ENCODE measurements at regions not wholly inside any gene's neighbourhood (a gene's known extent, or its start where the extent isn't known, plus 50 kb on each side); places are given as distances from the start of the nearest gene placed in this dataset.

GRCh38 chr2:240278661-240279060 lies 138.2 kb upstream of the OTOS start:
- H3K9ac ChIP-seq (ENCODE audit: low read length in 5 of 5): no peak overlapping the region
- no peaks in the 10 kb centered on the region for H3K4me1 ChIP-seq (ENCODE audit: control insufficient read depth in 5 of 5, insufficient read depth in 5 of 5, low read length in 5 of 5)
- peaks cover 8 to 18% (median 12%) of the 10 kb centered on the region in 5 donors for H3K27me3 ChIP-seq (ENCODE audit: control insufficient read depth in 5 of 5, insufficient read depth in 4 of 5, low read length in 5 of 5)
- H3K36me3 ChIP-seq (ENCODE audit: control insufficient read depth in 5 of 5, insufficient read depth in 5 of 5, low read length in 5 of 5): no peaks in the 10 kb centered on the region
- no peak overlapping the region for H3K4me3 ChIP-seq (ENCODE audit: low read depth in 1 of 5, low read length in 5 of 5)
- H3K9me3 ChIP-seq (ENCODE audit: control insufficient read depth in 5 of 5, low read length in 5 of 5): peaks cover 0 to 5% (median 0%) of the 10 kb centered on the region in 5 donors
- no peak overlapping the region for H3K27ac ChIP-seq (ENCODE audit: low read depth, low read length)

DNA sequence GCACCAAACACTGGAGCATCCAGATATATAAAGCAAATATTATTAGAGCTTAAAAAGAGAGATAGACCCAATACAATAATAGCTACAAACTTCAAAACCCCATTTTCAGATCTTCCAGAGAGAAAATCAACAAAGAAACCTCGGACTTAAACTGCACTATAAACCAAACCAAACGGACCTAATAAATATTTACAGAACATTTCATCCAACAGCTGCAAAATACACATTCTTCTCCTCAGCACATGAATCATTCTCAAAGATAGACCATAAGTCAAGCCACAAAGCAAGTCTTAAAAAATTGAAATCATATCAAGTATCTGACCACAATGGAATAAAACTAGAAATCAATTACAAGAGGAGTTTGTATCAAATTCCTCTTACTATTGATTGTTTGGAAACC lies 140.2 kb upstream of the OTOS start:
- Histone ChIP-seq H3K9ac (ENCODE audit: low read length in 5 of 5) (no peak overlapping the region), H3K9me3 (ENCODE audit: control insufficient read depth in 5 of 5, low read length in 5 of 5) (peaks cover 0 to 6% (median 0%) of the 10 kb centered on the region in 5 donors), H3K27ac (ENCODE audit: low read depth, low read length) (no peak overlapping the region), H3K27me3 (ENCODE audit: control insufficient read depth in 5 of 5, insufficient read depth in 4 of 5, low read length in 5 of 5) (peaks cover 4 to 14% (median 8%) of the 10 kb centered on the region in 5 donors), H3K36me3 (ENCODE audit: control insufficient read depth in 5 of 5, insufficient read depth in 5 of 5, low read length in 5 of 5) (no peaks in the 10 kb centered on the region), H3K4me1 (ENCODE audit: control insufficient read depth in 5 of 5, insufficient read depth in 5 of 5, low read length in 5 of 5) (no peaks in the 10 kb centered on the region), H3K4me3 (ENCODE audit: low read depth in 1 of 5, low read length in 5 of 5) (no peak overlapping the region)

- H3K27ac ChIP-seq (ENCODE audit: low read depth, low read length): no peak overlapping the region
- peaks cover 0 to 8% (median 0%) of the 10 kb centered on the region in 5 donors for H3K27me3 ChIP-seq (ENCODE audit: control insufficient read depth in 5 of 5, insufficient read depth in 4 of 5, low read length in 5 of 5)
Measured at GRCh38 chr2:240284503-240285259, 144.2 kb upstream of the OTOS start.

DNA sequence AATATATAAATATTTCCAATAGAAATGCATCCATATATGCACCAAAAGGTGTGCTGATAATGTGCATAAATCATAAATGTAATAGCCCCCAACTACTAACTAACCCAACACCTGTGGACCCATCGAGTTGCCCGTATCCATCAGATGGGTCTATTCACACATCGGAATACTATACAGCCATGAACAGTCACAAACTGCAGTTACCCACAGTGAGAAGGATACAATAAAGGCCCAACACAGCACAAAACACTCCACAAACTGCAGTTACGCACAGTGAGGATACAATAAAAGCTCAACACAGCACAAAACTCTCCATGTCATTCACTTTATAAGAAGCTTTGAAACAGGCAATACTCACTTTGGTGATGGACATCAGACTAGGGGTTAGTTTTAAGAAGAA lies 145.3 kb upstream of the OTOS start:
- Histone ChIP-seq H3K9ac (ENCODE audit: low read length in 5 of 5) (no peak overlapping the region), H3K4me3 (ENCODE audit: low read depth in 1 of 5, low read length in 5 of 5) (no peak overlapping the region), H3K27ac (ENCODE audit: low read depth, low read length) (no peak overlapping the region), H3K4me1 (ENCODE audit: control insufficient read depth in 5 of 5, insufficient read depth in 5 of 5, low read length in 5 of 5) (no peaks in the 10 kb centered on the region), H3K36me3 (ENCODE audit: control insufficient read depth in 5 of 5, insufficient read depth in 5 of 5, low read length in 5 of 5) (no peaks in the 10 kb centered on the region), H3K9me3 (ENCODE audit: control insufficient read depth in 5 of 5, low read length in 5 of 5) (peaks cover 0 to 6% (median 2%) of the 10 kb centered on the region in 5 donors), H3K27me3 (ENCODE audit: control insufficient read depth in 5 of 5, insufficient read depth in 4 of 5, low read length in 5 of 5) (peaks cover 0 to 13% (median 4%) of the 10 kb centered on the region in 5 donors)

More at GRCh38 chr2:240284503-240285259, 144.2 kb upstream of the OTOS start:
- Histone ChIP-seq H3K36me3 (ENCODE audit: control insufficient read depth in 5 of 5, insufficient read depth in 5 of 5, low read length in 5 of 5) (no peaks in the 10 kb centered on the region), H3K9ac (ENCODE audit: low read length in 5 of 5) (no peak overlapping the region), H3K4me3 (ENCODE audit: low read depth in 1 of 5, low read length in 5 of 5) (no peak overlapping the region), H3K4me1 (ENCODE audit: control insufficient read depth in 5 of 5, insufficient read depth in 5 of 5, low read length in 5 of 5) (no peaks in the 10 kb centered on the region), H3K9me3 (ENCODE audit: control insufficient read depth in 5 of 5, low read length in 5 of 5) (peaks cover 0 to 6% (median 2%) of the 10 kb centered on the region in 5 donors)

DNA sequence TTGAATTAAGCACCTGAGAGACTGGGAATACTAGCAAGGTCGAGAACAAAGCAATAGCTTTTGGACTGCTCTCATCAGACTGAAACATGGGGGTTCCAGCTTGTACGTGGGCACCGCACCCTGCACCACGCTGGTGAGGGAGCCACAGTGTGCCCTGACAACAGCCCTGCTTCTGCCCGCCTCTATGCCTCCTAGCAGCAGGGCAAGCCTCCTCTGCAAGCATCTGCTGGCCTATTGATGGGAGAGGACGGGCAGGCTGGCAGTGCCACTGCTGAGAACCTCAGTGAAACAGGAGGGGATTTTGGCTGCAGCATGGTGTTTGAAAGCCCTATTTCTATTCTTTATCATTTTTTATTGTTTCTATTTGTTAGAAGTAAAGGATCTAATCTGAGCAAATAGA lies 146.1 kb upstream of the OTOS start:
- Histone ChIP-seq H3K9me3 (ENCODE audit: control insufficient read depth in 5 of 5, low read length in 5 of 5) (peaks cover 0 to 6% (median 2%) of the 10 kb centered on the region in 5 donors), H3K4me3 (ENCODE audit: low read depth in 1 of 5, low read length in 5 of 5) (no peak overlapping the region), H3K9ac (ENCODE audit: low read length in 5 of 5) (no peak overlapping the region), H3K27ac (ENCODE audit: low read depth, low read length) (no peak overlapping the region), H3K36me3 (ENCODE audit: control insufficient read depth in 5 of 5, insufficient read depth in 5 of 5, low read length in 5 of 5) (no peaks in the 10 kb centered on the region), H3K4me1 (ENCODE audit: control insufficient read depth in 5 of 5, insufficient read depth in 5 of 5, low read length in 5 of 5) (no peaks in the 10 kb centered on the region), H3K27me3 (ENCODE audit: control insufficient read depth in 5 of 5, insufficient read depth in 4 of 5, low read length in 5 of 5) (peaks cover 0 to 15% (median 5%) of the 10 kb centered on the region in 5 donors)

DNA sequence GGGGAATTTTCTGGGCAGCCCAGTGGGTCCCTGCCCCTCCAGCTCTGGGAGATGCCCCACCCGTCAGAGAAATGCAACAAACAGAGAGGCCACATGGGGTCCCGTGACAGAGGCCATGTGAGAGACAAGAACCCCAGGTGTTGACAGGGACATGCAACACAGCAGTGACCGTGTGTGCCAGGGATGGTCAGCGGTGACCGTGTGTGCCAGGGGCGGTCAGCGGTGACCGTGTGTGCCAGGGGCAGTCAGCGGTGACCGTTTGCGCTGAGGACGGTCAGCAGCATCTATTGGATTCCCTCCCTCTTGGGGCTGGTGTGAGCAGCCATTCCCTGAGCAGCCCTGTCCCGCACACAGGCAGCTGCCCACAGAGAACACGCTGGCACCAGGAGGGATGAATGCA lies 146.6 kb upstream of the OTOS start:
- Histone ChIP-seq H3K4me1 (ENCODE audit: control insufficient read depth in 5 of 5, insufficient read depth in 5 of 5, low read length in 5 of 5) (no peaks in the 10 kb centered on the region), H3K27me3 (ENCODE audit: control insufficient read depth in 5 of 5, insufficient read depth in 4 of 5, low read length in 5 of 5) (peaks cover 0 to 15% (median 5%) of the 10 kb centered on the region in 5 donors), H3K4me3 (ENCODE audit: low read depth in 1 of 5, low read length in 5 of 5) (no peak overlapping the region), H3K9ac (ENCODE audit: low read length in 5 of 5) (no peak overlapping the region), H3K9me3 (ENCODE audit: control insufficient read depth in 5 of 5, low read length in 5 of 5) (peaks cover 0 to 6% (median 2%) of the 10 kb centered on the region in 5 donors), H3K27ac (ENCODE audit: low read depth, low read length) (no peak overlapping the region), H3K36me3 (ENCODE audit: control insufficient read depth in 5 of 5, insufficient read depth in 5 of 5, low read length in 5 of 5) (no peaks in the 10 kb centered on the region)

DNA sequence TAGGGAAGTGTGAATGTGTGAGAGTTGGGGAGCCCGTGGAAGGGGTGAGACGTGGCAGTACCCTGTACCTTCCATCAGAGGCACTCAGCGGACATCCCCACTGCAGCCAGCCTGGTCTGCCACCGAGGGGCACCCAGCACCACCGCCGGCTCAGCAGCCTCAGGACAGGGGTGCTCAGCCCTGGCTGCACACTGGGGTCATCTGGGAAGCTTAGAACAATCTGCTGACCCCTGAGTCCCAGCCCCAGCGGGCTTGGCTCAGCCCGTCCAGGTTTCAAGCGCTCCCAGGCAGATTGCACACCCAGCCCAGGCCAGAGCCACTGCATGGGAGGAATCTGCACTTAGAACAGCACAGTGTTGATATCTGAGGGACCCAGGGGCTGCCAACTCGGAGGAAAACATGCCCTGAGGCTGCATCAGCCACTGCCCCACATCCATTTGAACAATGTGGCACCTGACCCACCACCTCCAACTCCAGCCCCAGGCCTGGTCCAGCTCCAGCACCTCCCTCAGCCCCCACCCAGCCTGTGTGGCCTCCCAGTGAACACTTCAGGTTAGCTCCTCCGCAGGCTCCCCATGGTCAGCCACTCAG lies 147.1 kb upstream of the OTOS start:
- H3K27ac ChIP-seq (ENCODE audit: low read depth, low read length): no peak overlapping the region
- no peak overlapping the region for H3K4me3 ChIP-seq (ENCODE audit: low read depth in 1 of 5, low read length in 5 of 5)
- no peaks in the 10 kb centered on the region for H3K36me3 ChIP-seq (ENCODE audit: control insufficient read depth in 5 of 5, insufficient read depth in 5 of 5, low read length in 5 of 5)
- no peaks in the 10 kb centered on the region for H3K4me1 ChIP-seq (ENCODE audit: control insufficient read depth in 5 of 5, insufficient read depth in 5 of 5, low read length in 5 of 5)
- H3K9me3 ChIP-seq (ENCODE audit: control insufficient read depth in 5 of 5, low read length in 5 of 5): peaks cover 0 to 6% (median 2%) of the 10 kb centered on the region in 5 donors
- no peak overlapping the region for H3K9ac ChIP-seq (ENCODE audit: low read length in 5 of 5)
- H3K27me3 ChIP-seq (ENCODE audit: control insufficient read depth in 5 of 5, insufficient read depth in 4 of 5, low read length in 5 of 5): peaks cover 0 to 15% (median 5%) of the 10 kb centered on the region in 5 donors

GRCh38 chr2:240288087-240288521 lies 147.4 kb upstream of the GPC1 start:
- Histone ChIP-seq H3K27me3 (ENCODE audit: control insufficient read depth in 5 of 5, insufficient read depth in 4 of 5, low read length in 5 of 5) (peaks cover 0 to 15% (median 5%) of the 10 kb centered on the region in 5 donors), H3K4me1 (ENCODE audit: control insufficient read depth in 5 of 5, insufficient read depth in 5 of 5, low read length in 5 of 5) (no peaks in the 10 kb centered on the region), H3K4me3 (ENCODE audit: low read depth in 1 of 5, low read length in 5 of 5) (no peak overlapping the region), H3K27ac (ENCODE audit: low read depth, low read length) (no peak overlapping the region), H3K9me3 (ENCODE audit: control insufficient read depth in 5 of 5, low read length in 5 of 5) (peaks cover 0 to 6% (median 2%) of the 10 kb centered on the region in 5 donors), H3K36me3 (ENCODE audit: control insufficient read depth in 5 of 5, insufficient read depth in 5 of 5, low read length in 5 of 5) (no peaks in the 10 kb centered on the region), H3K9ac (ENCODE audit: low read length in 5 of 5) (no peak overlapping the region)

- Histone ChIP-seq H3K4me1 (ENCODE audit: control insufficient read depth in 5 of 5, insufficient read depth in 5 of 5, low read length in 5 of 5) (no peaks in the 10 kb centered on the region), H3K4me3 (ENCODE audit: low read depth in 1 of 5, low read length in 5 of 5) (no peak overlapping the region), H3K36me3 (ENCODE audit: control insufficient read depth in 5 of 5, insufficient read depth in 5 of 5, low read length in 5 of 5) (no peaks in the 10 kb centered on the region), H3K27me3 (ENCODE audit: control insufficient read depth in 5 of 5, insufficient read depth in 4 of 5, low read length in 5 of 5) (peaks cover 0 to 15% (median 3%) of the 10 kb centered on the region in 5 donors), H3K9me3 (ENCODE audit: control insufficient read depth in 5 of 5, low read length in 5 of 5) (peaks cover 0 to 2% (median 0%) of the 10 kb centered on the region in 5 donors), H3K9ac (ENCODE audit: low read length in 5 of 5) (no peak overlapping the region), H3K27ac (ENCODE audit: low read depth, low read length) (no peak overlapping the region)
Measured at GRCh38 chr2:240289701-240290431, 145.6 kb upstream of the GPC1 start.

All from subcutaneous abdominal adipose tissue (tissue), 5 donors.